GM18868 (cell line): ENCODE measurements at regions not wholly inside any gene's neighbourhood (a gene's known extent, or its start where the extent isn't known, plus 50 kb on each side); places are given as distances from the start of the nearest gene placed in this dataset.
"Not testable (repeated sequence)": the region's sequence is repeated elsewhere in the genome, so short reads cannot be mapped to it uniquely, and the experiment has no call there.

ENCODE experiments used
- ATAC-seq: cut with Tn5 transposase; IDR thresholded peaks from one replicate; pipeline ENCODE4 v1.9.1; 2021; ENCODE audit warnings: mild to moderate bottlenecking, moderate library complexity; ENCODE audit not compliant: unreplicated experiment

DNA sequence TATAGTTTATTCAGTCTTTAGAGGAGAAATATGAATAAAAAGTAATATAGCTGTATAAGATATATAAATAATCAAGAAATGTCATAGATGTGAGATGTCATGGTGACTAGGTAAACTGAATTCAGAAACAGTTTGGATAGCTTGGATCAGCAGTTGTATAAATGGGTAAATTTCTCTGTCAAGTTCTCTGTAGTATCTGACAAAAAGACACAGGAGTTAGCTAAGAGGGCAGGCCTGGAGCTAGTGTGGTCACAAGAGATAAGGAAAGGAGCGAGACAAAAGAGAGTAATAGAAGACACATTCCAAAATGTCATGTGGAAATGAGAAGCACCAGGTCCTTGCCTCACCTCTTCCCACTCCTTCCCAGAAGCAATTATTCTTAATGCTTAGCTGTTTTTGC is 349.0 kb downstream of the LMO7 start:
- no peak for ATAC-seq

GRCh38 chr13:75978818-75979217 is 342.7 kb downstream of the LMO7 start:
- ATAC-seq = no peak

GRCh38 chr13:75968103-75968838 is 332.1 kb downstream of the LMO7 start:
- ATAC-seq = no peak

GRCh38 chr13:75963302-75963701 is 327.2 kb downstream of the LMO7 start:
- no peak for ATAC-seq

DNA sequence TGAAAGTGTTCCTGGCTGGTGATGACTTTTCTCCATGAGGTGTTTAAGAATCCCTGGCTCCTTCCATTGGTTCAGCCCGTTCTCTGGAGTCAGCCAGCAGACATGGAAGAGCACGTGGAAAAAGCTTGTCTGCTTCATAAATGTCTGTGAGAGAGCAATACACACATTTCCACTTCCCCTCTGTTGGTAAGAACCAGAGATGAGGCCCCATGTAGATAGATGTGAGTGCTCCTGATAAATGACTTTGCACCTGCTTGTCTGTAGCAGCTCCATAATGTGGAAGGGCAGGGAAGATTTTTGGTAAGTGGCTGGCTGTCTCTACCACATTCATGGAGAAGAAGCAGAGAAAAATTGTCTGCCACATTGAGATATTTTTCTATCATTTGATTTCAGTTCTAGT is 325.8 kb downstream of the LMO7 start:
- ATAC-seq = no peak

DNA sequence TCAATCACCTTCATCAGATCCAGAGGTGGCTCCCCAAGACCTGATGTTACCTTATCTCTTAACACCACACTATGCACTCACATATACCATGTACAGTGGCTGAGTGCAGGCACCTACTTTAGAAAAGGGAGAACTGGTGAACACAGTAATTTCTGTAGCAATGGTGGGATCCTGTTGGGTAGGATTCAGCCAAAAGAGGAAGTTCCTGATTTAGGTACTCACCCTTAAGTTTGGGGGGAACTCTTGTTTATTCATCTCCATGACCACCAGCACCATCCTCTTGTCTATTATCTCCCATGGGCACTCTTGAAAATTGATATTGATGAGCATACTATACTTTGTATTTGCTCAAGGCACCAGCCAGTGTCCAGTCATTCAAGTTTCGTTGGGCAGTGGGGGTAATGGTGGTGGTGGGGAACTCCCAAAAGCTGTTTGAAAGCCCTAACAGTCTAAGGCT is 324.4 kb downstream of the LMO7 start:
- ATAC-seq = peak; percentile 98

DNA sequence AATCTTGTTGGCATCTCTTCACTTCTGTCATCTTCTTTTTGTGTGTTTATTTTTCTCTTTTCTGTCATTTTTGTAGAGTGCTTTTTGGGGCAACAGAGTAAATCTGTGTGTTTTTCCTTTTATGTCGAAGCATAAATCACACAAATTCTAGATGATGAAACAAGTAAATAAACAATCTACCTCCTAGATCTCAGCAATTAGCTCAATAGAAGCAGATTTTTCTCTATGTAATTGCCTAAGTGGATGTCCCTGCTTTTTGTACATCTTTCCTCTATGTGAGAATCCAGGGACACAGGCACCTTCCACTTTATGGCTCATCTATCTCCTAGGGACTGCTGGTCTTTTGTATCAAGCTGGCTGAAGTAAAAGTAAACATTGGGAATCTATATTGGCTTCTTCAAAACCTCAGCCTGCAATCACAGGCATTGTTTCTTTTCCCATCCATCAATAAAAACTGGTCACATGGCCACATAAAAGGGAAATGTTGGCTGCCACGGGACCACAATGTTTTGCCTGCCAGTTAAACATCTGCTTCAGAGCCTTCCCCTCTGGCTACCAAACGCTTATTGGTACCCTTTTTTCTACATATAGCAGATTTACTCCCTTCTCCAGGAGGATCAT is 323.8 kb downstream of the LMO7 start:
- peak; percentile 10 for ATAC-seq

GRCh38 chr13:75953589-75953988 is 317.5 kb downstream of the LMO7 start:
- ATAC-seq = not testable (repeated sequence)

DNA sequence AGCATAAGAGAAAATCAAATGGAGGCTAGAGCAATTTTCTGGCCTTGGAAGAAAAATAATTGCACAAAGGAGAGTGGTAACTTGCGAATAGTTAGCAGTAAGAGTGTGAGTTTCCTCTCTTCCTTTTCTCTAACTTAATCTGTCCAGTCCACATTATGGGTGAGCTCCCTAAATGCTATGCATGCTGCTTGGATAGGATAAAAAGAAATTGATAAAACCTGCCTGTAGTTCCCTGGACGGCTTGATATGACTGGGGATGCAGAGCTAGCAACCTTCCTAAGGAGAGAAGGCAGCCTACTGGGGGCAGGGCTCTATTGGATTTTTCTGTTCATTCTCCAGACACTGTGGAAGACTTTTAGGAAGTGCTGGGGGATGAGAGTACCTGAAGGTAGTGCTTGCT is 311.3 kb downstream of the LMO7 start:
- no peak for ATAC-seq

GRCh38 chr13:75946536-75947284 is 310.6 kb downstream of the LMO7 start:
- ATAC-seq = no peak

- no peak for ATAC-seq
These were observed 309.8 kb downstream of the LMO7 start for GRCh38 chr13:75945841-75946482.

GRCh38 chr13:75938811-75939560 is 302.9 kb downstream of the LMO7 start:
- no peak for ATAC-seq

DNA sequence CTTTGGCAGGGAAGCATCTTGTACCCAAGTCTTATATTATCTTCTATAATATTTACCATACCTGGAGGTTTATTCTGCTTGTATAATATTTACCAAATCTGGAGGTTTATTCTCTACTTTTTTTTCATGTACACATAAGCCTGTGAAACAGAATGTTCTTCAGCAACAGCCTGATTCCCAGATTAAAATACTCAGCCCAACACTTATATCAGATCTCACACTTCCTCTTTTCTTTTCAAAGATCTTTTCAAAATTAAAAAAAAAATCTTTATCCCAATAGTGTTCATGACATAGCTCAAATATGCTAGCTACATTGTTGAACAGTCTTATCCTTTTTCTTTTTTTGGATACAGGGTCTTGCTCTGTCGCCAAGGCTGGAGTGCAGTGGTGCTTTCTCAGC is 300.7 kb downstream of the LMO7 start:
- ATAC-seq = no peak

- no peak for ATAC-seq
These were observed 299.7 kb downstream of the LMO7 start for GRCh38 chr13:75935805-75936204.

- ATAC-seq = no peak
These were observed 298.8 kb downstream of the LMO7 start for GRCh38 chr13:75934889-75935288.

DNA sequence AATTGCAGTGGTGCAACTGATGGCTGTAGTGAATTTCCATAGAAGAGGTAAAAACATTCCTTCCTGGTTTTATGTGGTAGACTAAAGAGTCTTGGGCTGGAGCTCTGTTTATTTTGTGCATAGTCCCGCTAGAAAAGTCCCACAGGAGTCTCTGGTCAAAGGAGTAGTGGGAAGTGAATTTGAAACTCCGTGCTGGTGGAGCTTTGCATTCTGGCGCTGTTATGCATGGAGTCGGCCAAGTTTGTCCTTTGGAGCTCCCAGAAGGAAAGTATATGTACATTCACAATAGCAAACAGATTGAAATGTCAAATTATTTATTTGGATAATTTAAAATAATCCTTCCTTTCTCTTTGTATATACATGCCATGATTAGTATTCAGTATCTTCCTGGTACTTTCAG is 296.5 kb downstream of the LMO7 start:
- ATAC-seq = no peak

- no peak for ATAC-seq
These were observed 295.0 kb downstream of the LMO7 start for GRCh38 chr13:75931116-75931515.

GRCh38 chr13:75929076-75929475 is 292.9 kb downstream of the LMO7 start:
- ATAC-seq = no peak

DNA sequence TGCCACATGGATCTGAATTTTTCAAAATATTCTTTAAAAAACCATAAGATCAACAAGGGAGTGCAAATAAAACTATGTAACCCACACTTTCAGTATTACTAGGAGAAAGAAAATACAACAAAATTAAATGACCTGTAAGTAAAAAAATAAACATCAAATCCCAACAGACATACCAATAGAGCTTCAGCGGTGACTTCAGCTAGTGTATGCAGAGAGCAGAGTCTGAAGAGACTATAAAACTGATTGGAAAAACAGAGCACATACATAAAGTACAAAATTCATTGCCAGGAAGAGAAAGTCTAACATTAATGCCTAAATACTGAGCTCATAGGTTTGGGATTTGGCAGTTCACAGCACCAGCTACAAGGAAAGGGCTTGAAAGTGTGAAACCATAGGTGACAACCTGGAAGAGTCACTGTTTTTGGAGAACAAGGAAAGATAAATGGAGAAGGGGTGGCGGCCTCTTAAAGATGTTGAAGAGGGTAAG is 291.1 kb downstream of the LMO7 start:
- no peak for ATAC-seq

DNA sequence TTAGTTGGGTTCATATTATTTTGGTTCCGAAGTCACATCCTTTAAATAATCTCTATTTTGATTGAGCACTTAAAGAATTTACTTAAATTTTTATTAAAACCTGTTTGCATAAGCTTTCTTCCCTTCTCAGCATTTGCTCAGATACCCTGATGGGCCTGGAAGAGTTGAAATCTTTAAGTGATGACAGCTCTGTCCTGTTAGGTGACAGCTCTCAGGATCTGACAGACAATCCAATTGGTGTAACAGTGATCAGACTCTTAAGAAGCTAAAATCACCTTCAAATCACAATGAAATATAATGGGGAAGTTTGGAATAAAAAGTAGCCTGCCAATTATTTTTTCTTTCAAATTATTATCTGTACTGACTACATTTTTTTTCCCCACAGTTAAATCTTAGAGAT is 284.4 kb downstream of the LMO7 start:
- ATAC-seq = no peak
